Stimulated activated CD4-positive, alpha-beta T cell treated with anti-CD3 and anti-CD28 coated beads, Interleukin-15, amount 100 ng/mL, for 48 hours (primary cell): ENCODE measurements at regions not wholly inside any gene's neighbourhood (a gene's known extent, or its start where the extent isn't known, plus 50 kb on each side); places are given as distances from the start of the nearest gene placed in this dataset.

Experiments
- DNase-seq, 2 donors: peaks; one replicate each; pipeline ENCODE4 v3.0.0-alpha.2; 2020; ENCODE audit warnings: low read depth in 2 of 2

DNA sequence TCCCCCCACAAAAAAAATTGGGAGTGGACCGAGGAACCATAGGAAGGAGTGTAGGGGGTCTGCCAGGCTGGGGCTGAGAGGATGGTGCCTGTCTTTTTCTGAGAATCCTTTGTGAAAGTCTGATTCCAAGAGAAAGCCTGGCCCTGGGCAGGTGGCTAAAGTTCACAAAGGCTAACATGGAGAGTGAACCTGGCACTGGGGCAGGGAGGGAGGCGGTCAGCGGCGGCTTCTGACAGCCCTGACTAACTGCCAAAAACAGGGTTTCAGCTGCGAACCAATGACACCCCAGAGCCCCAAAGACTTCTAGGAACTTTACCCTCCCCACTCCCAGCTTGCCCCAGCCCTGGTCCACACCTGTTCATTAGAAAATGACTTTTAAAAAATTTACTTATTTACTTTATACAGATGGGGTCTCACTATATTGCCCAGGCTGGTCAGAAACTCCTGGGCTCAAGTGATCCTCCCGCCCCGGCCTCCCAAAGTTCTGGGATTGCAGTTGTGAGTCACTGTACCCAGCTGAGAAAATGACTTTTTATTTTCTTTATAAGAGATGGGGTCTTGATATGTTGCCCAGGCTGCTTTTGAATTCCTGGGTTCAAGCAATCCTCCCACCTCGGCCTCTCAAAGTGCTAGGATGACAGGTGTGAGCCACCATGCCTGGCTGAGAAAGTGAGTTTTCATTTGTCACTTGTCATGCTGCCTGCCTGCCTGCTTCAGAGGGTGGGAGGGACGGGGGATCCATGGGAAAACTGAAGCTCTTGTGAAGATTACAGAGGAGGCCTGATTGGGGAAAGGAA is 61.0 kb upstream of the DUSP5 start:
- no peak for DNase-seq

DNA sequence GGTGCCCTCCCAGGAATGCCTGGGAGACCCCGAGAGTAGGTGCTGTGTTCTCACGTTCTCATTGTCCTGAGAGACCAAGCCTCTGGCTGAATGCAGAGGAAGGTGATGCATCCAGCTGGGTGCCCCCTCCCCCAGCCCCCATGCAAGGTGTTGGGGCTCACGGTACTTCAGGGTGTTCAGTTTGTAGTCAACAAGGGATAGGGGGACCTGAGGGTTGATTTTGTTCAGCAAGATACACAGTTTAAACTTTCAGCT is 60.4 kb upstream of the DUSP5 start:
- no peak for DNase-seq

DNA sequence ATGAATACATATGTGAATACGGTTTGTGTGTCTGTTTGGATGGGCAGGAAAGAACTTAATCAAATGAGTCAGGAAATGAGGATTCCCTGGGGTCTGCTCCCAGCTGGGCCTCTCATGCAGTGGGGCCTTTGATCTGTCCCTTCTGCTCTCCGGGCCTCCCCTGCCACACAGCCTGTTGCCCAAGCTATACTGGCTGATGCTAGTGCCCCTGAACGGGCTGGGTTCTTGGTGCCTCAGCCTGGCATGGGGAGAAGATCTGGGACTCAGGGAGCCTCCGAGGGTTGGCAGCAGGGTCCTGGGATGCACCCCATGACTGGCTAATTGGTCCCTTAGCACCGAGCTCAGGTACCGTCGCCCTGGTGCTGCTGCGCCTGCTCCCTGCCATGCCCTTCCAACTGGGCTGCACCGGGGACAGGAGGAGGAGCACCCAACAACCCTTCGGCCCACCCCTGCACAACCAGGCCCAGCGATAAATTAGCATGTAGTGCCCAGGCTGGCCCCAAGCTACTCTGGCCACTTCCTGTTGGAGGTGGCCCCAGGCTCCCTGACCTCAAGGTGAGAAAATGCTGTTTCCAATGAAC is 59.9 kb upstream of the DUSP5 start:
- DNase-seq: no peak

DNA sequence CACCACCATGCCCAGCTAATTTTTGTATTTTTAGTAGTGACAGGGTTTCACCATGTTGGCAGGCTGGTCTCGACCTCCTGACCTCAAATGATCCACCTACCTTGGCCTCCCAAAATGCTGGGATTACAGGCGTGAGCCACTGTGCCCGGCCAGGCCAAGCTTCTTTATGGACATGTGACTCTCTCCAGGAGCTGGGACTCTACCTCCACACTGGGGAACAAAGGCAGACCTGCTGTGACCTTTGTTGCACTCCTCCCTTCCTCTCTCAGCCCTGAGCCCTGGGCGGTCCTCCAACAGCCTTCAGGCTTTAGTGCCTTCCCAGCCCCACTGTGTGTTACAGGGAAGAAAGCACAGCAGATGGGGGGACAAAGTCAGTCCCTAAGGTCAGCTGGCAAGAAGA is 55.0 kb upstream of the DUSP5 start:
- no peak for DNase-seq

DNA sequence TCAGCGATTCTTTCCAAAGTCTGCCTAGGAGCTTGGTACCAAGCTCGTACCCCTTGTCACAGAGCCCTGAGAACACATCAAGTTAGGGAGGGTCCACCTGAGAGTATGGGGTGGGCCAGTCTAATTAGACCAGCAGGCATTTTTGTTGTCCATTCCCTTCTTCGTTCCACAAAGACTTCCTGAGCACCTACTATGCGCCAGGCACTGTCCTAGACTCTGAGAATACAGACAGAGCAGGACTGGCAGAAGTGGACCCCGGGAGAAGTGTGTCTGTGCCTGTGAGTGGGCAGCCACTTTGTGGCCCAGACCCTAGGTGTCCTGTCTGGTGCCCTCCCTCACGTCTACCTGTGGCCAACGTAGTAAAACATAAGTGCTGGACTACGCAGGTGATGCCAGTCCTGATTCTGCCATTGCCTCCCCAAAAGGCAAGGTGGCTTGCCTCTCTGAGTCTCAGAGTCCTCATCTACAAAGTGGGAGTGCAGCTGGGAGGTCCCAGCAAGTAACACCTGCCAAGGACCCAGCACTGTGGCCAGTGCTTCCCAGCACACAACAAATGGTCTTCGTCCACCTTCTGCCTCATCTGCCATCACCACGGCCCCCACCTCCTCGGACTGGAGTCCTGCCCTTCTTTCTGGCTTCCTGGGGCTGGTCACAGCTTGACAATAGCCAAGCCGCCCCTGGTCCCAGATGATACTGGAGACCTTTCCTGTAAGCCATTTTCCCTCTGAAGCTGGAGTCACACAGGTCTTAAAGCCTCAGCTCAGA is 54.3 kb upstream of the DUSP5 start:
- no peak for DNase-seq

DNA sequence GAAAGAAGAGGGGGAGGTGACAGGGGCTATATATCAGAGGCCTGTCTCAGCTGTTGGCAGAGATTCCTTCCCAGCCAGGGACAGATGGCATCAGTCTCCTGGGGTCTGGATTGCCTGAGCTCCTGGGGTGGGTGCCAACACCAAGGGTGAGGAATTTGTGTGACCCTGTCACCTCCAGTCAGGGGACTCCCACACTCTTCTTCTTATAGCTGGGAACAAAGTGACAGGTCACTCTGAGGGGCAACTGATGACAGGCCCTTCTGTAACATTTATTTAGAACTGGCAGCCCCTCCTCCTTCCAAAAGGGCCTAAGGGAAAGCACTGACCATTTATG is 53.7 kb upstream of the DUSP5 start:
- DNase-seq: no peak

DNA sequence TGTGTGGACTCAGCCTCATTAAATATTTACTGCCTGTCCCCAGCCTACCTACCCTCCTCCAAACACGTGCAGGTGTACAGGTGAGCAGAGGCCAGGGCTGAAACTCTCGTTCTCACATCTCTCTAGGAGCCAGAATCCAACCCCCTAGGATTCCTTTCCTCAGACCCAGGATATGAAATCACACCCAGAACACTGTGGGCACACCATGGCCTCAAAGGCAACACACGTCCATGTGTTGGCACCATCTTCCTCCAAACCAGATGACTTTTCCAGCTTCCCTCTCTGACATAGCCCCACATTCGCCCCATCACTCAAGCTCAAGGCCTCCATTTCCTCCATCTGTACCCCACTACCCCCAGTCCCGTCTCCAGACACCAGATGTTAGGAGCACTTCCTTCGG is 51.8 kb upstream of the DUSP5 start:
- no peak for DNase-seq

DNA sequence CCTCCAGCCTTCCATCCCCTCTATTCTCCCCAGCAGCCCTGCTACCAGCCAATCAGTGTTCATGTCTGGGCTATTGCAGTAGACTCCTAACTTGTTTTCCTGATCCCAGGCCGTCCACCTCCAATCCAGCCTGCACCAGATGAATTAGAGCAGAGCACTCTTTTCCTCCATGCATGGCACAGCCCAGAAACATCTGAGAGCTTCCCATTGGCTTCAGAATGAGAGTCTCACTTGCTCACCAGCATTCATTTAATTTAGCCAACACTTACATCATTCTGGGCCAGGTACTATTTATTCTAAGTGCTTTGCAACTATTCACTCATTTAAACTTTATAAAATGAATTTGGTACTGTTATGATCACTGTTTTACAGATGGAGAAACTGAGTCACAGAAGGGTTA is 51.4 kb upstream of the DUSP5 start:
- no peak for DNase-seq

DNA sequence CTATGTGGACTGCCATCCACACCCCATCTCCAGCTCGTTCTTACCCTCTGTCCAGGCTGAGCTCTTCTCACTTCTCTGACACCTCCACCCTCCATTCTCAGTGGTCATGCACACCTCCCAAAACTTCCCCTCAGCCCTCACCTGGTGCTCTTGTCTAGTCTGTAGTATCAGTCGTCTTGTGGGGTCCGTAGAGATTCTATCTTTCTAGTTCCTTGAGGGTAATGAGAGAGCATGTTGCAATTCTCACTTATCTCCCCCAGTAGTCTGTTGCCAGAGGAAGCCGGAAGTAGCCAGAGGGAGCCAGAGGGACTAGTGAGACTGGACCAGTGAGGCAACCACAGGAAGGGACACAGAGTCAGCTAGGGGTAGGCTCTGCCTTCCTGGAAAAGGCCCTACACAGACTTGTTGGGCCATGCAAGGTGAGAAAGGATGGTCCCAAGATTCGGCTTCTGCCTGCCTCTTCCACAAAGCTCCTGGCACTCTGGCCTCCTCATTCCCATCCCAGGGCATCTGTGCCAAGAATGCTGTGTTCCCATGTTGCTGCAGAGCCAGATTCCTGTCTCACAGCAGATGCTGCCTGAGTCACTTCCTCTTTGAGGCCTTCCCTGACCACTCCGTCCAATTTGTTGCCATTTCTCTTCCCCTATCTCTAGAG is 50.6 kb upstream of the DUSP5 start:
- no peak for DNase-seq

DNA sequence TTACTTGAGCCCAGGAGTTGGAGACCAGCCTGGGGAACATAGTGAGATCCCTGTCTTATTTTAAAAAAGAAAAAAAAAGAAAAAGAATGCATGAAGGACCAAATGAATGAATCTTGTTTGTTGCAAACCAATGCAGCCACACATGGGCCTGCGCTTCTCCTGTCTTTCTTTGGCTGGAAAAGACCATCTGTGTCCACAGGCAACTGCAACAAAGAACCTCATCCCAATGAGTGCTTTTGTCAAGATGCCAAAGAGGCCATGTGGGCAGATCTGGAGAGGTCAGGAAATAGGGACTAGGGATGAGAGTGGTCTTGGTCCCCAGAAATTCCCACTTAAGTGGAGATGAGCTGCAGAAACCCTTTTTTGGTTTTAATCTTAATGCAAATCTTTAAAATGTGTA is 49.8 kb upstream of the DUSP5 start:
- DNase-seq: no peak
